Mucosa of stomach (tissue), 1 donor: ENCODE measurements at regions not wholly inside any gene's neighbourhood (a gene's known extent, or its start where the extent isn't known, plus 50 kb on each side); places are given as distances from the start of the nearest gene placed in this dataset.

Experiments
- H3K27me3 ChIP-seq: one replicate; pipeline ENCODE4 v1.7.0; 2013; ENCODE audit warnings: mild to moderate bottlenecking, low read length; ENCODE audit not compliant: control insufficient read depth, insufficient read depth
- H3K36me3 ChIP-seq: one replicate; pipeline ENCODE4 v1.7.0; 2013; ENCODE audit warnings: low read length; ENCODE audit not compliant: control insufficient read depth, insufficient read depth
- H3K4me1 ChIP-seq: one replicate; pipeline ENCODE4 v1.7.0; 2013; ENCODE audit warnings: mild to moderate bottlenecking, low read length; ENCODE audit not compliant: control insufficient read depth, insufficient read depth
- H3K4me3 ChIP-seq: one replicate; pipeline ENCODE4 v1.7.0; 2013; ENCODE audit warnings: low read length
- H3K9ac ChIP-seq: one replicate; pipeline ENCODE4 v1.7.0; 2013; ENCODE audit warnings: mild to moderate bottlenecking, low read length, moderate library complexity
- H3K9me3 ChIP-seq: one replicate; pipeline ENCODE4 v1.7.0; 2013; ENCODE audit warnings: mild to moderate bottlenecking, low read length, moderate library complexity; ENCODE audit not compliant: control insufficient read depth
- donor health status: Pancreatic carcinoma.

- Histone ChIP-seq H3K36me3 (no peaks in the 10 kb centered on the region), H3K9ac (no peak overlapping the region), H3K4me3 (no peak overlapping the region), H3K27me3 (peaks cover 6% of the 10 kb centered on the region), H3K9me3 (no peaks in the 10 kb centered on the region), H3K4me1 (no peaks in the 10 kb centered on the region)
These were observed 49.8 kb upstream of the PAX7 start for GRCh38 chr1:18580691-18581419.
